ENCODE measurements at regions not wholly inside any gene's neighbourhood (a gene's known extent, or its start where the extent isn't known, plus 50 kb on each side); places are given as distances from the start of the nearest gene placed in this dataset.

GRCh38 chr14:34060651-34060999 is 109.8 kb upstream of the EGLN3 start:
- H3K9me3 ChIP-seq (ENCODE audit: low read length) = no peaks in the 10 kb centered on the region
- no TSS peak for BruUV-seq (replicated peaks)
- H4K20me1 ChIP-seq (ENCODE audit: insufficient read depth, low read length) = no peaks in the 10 kb centered on the region
- H3K4me1 ChIP-seq (ENCODE audit: insufficient read depth, low read length) = peaks cover 65% of the 10 kb centered on the region
- no peaks in the 10 kb centered on the region for H3K36me3 ChIP-seq (replicated peaks in 1 of 2; ENCODE audit: control insufficient read depth in 1 of 2, insufficient read depth in 2 of 2, low read length in 2 of 2)
- in situ Hi-C loops (cut with HindIII; ENCODE audit: extremely low pct_ligation_motif_present, low pct_unique_long_range_greater_than_20kb) = no loop called here
- no peak overlapping the region for H3K27ac ChIP-seq (ENCODE audit: extremely low read length, insufficient read depth, low read length)
- no peak overlapping the region for H3K9ac ChIP-seq (ENCODE audit: insufficient read depth, low read depth, low read length)
- WGBS (ENCODE audit: low lambda C conversion rate) = 93% methylated on average over 16 of the region's 16 CpGs
- H2AFZ ChIP-seq (ENCODE audit: low read length) = no peak overlapping the region
- no peak overlapping the region for H3K4me3 ChIP-seq (replicated peaks in 1 of 3; ENCODE audit: insufficient read depth in 1 of 3, low read depth in 2 of 3, low read length in 3 of 3)
- ATAC-seq (no peak), FAIRE-seq (no peak), DNase-seq (ENCODE audit: low spot score) (no peak)
- intact Hi-C loops (cut with micrococcal nuclease; ENCODE audit: unreplicated experiment) = loop anchor here (1.0 kb wide), 1 partner anchor 36 kb away; no protein-coding TSS in a partner anchor
- no peak overlapping the region for H3K4me2 ChIP-seq (ENCODE audit: low read depth, low read length)
- H3K79me2 ChIP-seq (ENCODE audit: insufficient read depth, low read length) = no peaks in the 10 kb centered on the region
- ChIA-PET CTCF (ENCODE audit: low intra/inter-chr PET ratio, low total read pairs) (no interaction called here), POLR2A (interaction anchor here (1.2 to 2.6 kb wide), 6 partner anchors 9 to 38 kb away, joined by 3 to 13 read pairs (median 6); no protein-coding TSS in a partner anchor)
- H3K27me3 ChIP-seq (ENCODE audit: control insufficient read depth in 1 of 2, insufficient read depth in 2 of 2, low read length in 2 of 2) = peaks cover 0 to 4% of the 10 kb centered on the region in 2 experiments; a peak in 2 of 5 replicates
- TF ChIP-seq PBX2 (CRISPR knock-in tag; IDR thresholded peaks at IDR 0.05) = no peak
- no peak for TF ChIP-seq YY1 (IDR thresholded peaks at IDR 0.05; ENCODE audit: insufficient read depth, insufficient replicate concordance, low read depth, low read length)
- TF ChIP-seq PLRG1 (conservative IDR thresholded peaks at IDR 0.05) = no peak
- no peak; the same call in 1 of the 2 replicates for TF ChIP-seq POGK (CRISPR knock-in tag; conservative IDR thresholded peaks at IDR 0.05)
- TF ChIP-seq ZNF678 (CRISPR knock-in tag; IDR thresholded peaks at IDR 0.05) = no peak
- no peak for TF ChIP-seq ZNF773 (CRISPR knock-in tag; IDR thresholded peaks at IDR 0.05; ENCODE audit: borderline replicate concordance)
- TF ChIP-seq NR0B2 (CRISPR knock-in tag; IDR thresholded peaks at IDR 0.05) = no peak
- TF ChIP-seq ZNF234 (CRISPR knock-in tag; conservative IDR thresholded peaks at IDR 0.05) = no peak
- 0 out of 2 replicates have a peak, but pooled peaks have one; percentile 1 for TF ChIP-seq ZBTB26 (CRISPR knock-in tag; IDR thresholded peaks at IDR 0.05; ENCODE audit: borderline replicate concordance)
- TF ChIP-seq ARNT2 (CRISPR knock-in tag; IDR thresholded peaks at IDR 0.05; ENCODE audit: low read depth) = no peak
- 0 out of 2 replicates have a peak, but pooled peaks have one; percentile 43 for TF ChIP-seq NFAT5 (CRISPR knock-in tag; IDR thresholded peaks at IDR 0.05)
- no peak for TF ChIP-seq HBP1 (CRISPR knock-in tag; IDR thresholded peaks at IDR 0.05; ENCODE audit: low read depth)

Measured in HepG2 (cell line).